ENCODE measurements at regions not wholly inside any gene's neighbourhood (a gene's known extent, or its start where the extent isn't known, plus 50 kb on each side); places are given as distances from the start of the nearest gene placed in this dataset.

DNA sequence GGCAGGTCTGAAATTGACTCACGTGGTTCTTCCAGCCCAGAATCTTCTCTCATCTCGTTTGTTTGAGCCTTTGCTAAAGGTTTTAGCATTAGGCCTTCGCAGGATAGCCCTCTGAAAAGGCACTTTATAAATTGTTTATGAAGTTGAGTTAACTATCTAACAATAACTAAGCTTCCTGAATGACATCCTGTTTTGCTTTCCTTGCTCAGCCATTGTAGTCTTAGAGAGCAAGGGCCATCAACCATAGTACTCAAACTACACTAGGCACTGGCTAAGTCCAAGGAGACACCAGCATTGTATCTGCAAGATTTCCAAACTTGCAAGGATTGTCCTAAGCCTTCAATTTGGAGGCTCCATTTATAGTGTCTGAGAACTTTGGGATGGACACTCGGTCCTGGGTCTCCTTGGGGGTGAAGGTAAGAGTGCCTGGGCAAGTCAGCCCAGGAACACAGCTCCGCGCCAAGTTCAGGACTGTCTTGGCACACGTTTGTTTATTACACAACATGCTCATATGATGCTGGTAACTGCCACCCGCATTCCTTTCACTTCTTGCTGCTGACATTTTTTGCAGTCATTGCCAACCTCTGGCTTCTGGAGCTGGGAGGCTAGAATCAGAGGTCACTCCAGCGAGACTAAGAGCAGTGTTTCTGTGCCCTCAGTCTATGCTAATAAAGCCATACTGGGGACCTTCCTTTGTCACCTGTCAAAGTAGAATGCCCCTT, 151.1 kb downstream of the ESM1 start:
- TF ChIP-seq, protein P1, sequence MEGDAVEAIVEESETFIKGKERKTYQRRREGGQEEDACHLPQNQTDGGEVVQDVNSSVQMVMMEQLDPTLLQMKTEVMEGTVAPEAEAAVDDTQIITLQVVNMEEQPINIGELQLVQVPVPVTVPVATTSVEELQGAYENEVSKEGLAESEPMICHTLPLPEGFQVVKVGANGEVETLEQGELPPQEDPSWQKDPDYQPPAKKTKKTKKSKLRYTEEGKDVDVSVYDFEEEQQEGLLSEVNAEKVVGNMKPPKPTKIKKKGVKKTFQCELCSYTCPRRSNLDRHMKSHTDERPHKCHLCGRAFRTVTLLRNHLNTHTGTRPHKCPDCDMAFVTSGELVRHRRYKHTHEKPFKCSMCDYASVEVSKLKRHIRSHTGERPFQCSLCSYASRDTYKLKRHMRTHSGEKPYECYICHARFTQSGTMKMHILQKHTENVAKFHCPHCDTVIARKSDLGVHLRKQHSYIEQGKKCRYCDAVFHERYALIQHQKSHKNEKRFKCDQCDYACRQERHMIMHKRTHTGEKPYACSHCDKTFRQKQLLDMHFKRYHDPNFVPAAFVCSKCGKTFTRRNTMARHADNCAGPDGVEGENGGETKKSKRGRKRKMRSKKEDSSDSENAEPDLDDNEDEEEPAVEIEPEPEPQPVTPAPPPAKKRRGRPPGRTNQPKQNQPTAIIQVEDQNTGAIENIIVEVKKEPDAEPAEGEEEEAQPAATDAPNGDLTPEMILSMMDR (conservative IDR thresholded peaks at IDR 0.05) = no peak
- no peak for TF ChIP-seq ZFX (IDR thresholded peaks at IDR 0.05)
